Common myeloid progenitor, CD34-positive (primary cell): ENCODE measurements at regions not wholly inside any gene's neighbourhood (a gene's known extent, or its start where the extent isn't known, plus 50 kb on each side); places are given as distances from the start of the nearest gene placed in this dataset.

Experiments
- CTCF ChIA-PET: fragments of 350-600 bp; sonication (Branson Sonifier 250); formaldehyde crosslinking; loops from one replicate; lab custom pipeline; 2021; ENCODE audit warnings: antibody characterized with exemption; lab: Charles Lee
- POLR2A ChIA-PET: fragments of 350-600 bp; sonication (Branson Sonifier 250); formaldehyde crosslinking; loops from one replicate; lab custom pipeline; 2021; ENCODE audit warnings: antibody characterized with exemption; lab: Charles Lee
- DNase-seq, 3 donors: peaks; one replicate each; pipeline versions ENCODE4 v3.0.0 to v3.0.0-alpha.2; 2013
- H3K27ac ChIP-seq, 2 experiments: 1 replicate in 1 of 2; 2 replicates in 1 of 2; pipeline ENCODE4 v1.7.0; 2013; ENCODE audit warnings: inconsistent platforms in 2 of 2, low read length in 2 of 2, mild to moderate bottlenecking in 2 of 2, low read depth in 1 of 2, moderate library complexity in 1 of 2; ENCODE audit not compliant: severe bottlenecking in 2 of 2, insufficient read depth in 1 of 2, poor library complexity in 1 of 2
- H3K27me3 ChIP-seq, 5 experiments: replicated peaks in 2 of 5; 1 replicate in 3 of 5; 2 replicates in 2 of 5; pipeline versions ENCODE4 v1.6.1 to v1.7.0; 2013; ENCODE audit warnings: low read length in 4 of 5, mild to moderate bottlenecking in 2 of 5, moderate library complexity in 2 of 5, inconsistent platforms in 1 of 5; ENCODE audit not compliant: insufficient read depth in 5 of 5, control insufficient read depth in 4 of 5
- H3K36me3 ChIP-seq, 4 experiments: 1 replicate in 2 of 4; 2 replicates in 2 of 4; pipeline versions ENCODE4 v1.6.1 to v1.7.0; 2013; ENCODE audit warnings: low read length in 3 of 4, control low read depth in 1 of 4, mild to moderate bottlenecking in 1 of 4; ENCODE audit not compliant: control insufficient read depth in 4 of 4, insufficient read depth in 4 of 4
- H3K4me1 ChIP-seq, 4 experiments: 1 replicate in 3 of 4; 2 replicates in 1 of 4; pipeline versions ENCODE4 v1.6.1 to v1.7.1; 2013; ENCODE audit warnings: low read length in 3 of 4, mild to moderate bottlenecking in 3 of 4, control low read depth in 1 of 4, inconsistent platforms in 1 of 4, moderate library complexity in 1 of 4; ENCODE audit not compliant: control insufficient read depth in 4 of 4, insufficient read depth in 4 of 4; ENCODE audit errors: control extremely low read depth in 1 of 4
- H3K4me3 ChIP-seq, 7 experiments: 1 replicate in 4 of 7; 2 replicates in 3 of 7; pipeline versions ENCODE4 v1.5.1 to v1.7.0; 2013; ENCODE audit warnings: mild to moderate bottlenecking in 7 of 7, low read length in 6 of 7, moderate library complexity in 6 of 7, inconsistent platforms in 2 of 7, low read depth in 2 of 7, control low read depth in 1 of 7; ENCODE audit not compliant: insufficient read depth in 4 of 7, control insufficient read depth in 1 of 7; ENCODE audit errors: extremely low read depth in 1 of 7
- H3K9me3 ChIP-seq, 5 experiments: 1 replicate in 4 of 5; 2 replicates in 1 of 5; pipeline versions ENCODE4 v1.6.1 to v1.7.1; 2013; ENCODE audit warnings: low read length in 4 of 5, mild to moderate bottlenecking in 2 of 5, inconsistent platforms in 1 of 5, low read depth in 1 of 5, moderate library complexity in 1 of 5; ENCODE audit not compliant: control insufficient read depth in 4 of 5, insufficient read depth in 2 of 5; ENCODE audit errors: control extremely low read depth in 1 of 5
- WGBS: methylation state at CpG from one replicate; pipeline ENCODE4 v1.1.5; 2013; ENCODE audit not compliant: insufficient coverage; 5-methylcytosine and 5-hydroxymethylcytosine counted together

GRCh38 chr16:87248714-87249113, 68.5 kb downstream of the C16orf95 start:
- Histone ChIP-seq H3K4me3 (no peak overlapping the region), H3K27ac (no peak overlapping the region), H3K36me3 (no peaks in the 10 kb centered on the region), H3K9me3 (no peaks in the 10 kb centered on the region), H3K4me1 (no peaks in the 10 kb centered on the region), H3K27me3 (no peaks in the 10 kb centered on the region)
- POLR2A ChIA-PET, result no interaction called here
- WGBS, result no CpG with 5 or more reads among the region's 3 CpGs
- CTCF ChIA-PET, result interaction anchor here (0.7 kb wide), 1 partner anchor 11 kb away, joined by 3 read pairs; no protein-coding TSS in a partner anchor
- DNase-seq, result no peak

DNA sequence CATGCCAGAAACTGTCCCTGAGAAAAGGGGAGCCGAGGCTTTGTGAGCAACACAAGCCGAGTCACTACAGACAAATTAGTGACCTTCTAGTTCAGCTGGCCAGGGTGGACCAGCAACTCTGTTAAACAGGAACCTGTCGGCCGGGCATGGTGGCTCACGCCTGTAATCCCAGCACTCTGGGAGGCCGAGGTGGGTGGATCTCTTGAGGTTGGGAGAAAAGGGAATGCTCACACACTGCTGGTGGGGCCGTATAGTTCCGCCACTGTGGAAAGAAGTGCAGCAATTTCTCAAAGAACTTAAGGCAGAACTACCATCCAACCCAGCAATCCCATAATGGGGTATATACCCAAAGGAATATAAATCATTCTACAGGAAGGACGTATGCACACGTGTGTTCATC, 67.8 kb downstream of the C16orf95 start:
- no peaks in the 10 kb centered on the region for H3K27me3 ChIP-seq
- no peak overlapping the region for H3K27ac ChIP-seq
- DNase-seq, result no peak
- no peaks in the 10 kb centered on the region for H3K9me3 ChIP-seq
- no peaks in the 10 kb centered on the region for H3K4me1 ChIP-seq
- WGBS, result 98% methylated on average over 6 of the region's 10 CpGs
- H3K36me3 ChIP-seq, result no peaks in the 10 kb centered on the region
- ChIA-PET CTCF (interaction anchor here (1.5 kb wide), 1 partner anchor 10 kb away, joined by 7 read pairs; no protein-coding TSS in a partner anchor), POLR2A (no interaction called here)
- H3K4me3 ChIP-seq, result no peak overlapping the region

- POLR2A ChIA-PET, result no interaction called here
- H3K27ac ChIP-seq, result no peak overlapping the region
- H3K36me3 ChIP-seq, result no peaks in the 10 kb centered on the region
- no peaks in the 10 kb centered on the region for H3K4me1 ChIP-seq
- no peak overlapping the region for H3K4me3 ChIP-seq
- CTCF ChIA-PET, result interaction anchor here (1.0 to 1.5 kb wide), 3 partner anchors 9 to 16 kb away, joined by 3 to 7 read pairs (median 3); no protein-coding TSS in a partner anchor
- H3K9me3 ChIP-seq, result no peaks in the 10 kb centered on the region
- H3K27me3 ChIP-seq, result no peaks in the 10 kb centered on the region
- WGBS, result 100% methylated on average over 1 of the region's 2 CpGs
- no peak for DNase-seq
Observed at GRCh38 chr16:87250431-87250960, 66.7 kb downstream of the C16orf95 start.

DNA sequence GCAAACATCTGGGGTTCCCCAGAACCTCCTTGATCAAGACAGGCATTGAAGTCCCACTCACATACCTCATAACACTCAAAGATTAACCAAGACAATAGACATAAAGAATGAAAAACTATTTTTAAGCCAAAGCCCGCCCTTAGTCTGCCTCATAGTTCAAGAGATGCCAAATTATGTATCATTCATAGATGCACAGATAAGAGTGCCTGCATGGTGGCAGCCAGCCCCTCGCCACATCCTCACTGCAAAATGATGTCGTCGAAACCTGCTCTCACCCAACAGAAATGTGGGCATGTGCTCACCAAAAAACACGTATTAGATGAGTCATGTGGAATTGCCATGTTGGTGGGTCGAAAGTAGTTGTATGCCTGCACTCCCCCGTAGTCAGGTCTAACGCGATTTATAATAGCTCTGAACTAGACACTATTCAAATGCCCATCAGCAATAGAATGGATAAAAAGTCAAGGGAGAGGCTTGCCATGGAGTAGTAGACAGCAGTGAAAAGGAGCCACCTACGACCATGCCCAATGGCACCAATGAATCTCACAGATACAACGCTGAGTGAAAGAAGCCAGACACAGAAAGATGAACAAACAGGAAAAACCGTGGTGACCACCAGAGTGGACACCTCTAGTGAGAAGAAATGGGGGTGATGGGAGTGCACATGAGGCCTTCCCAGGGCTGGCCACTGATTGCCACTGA, 64.8 kb downstream of the C16orf95 start:
- Histone ChIP-seq H3K9me3 (no peaks in the 10 kb centered on the region), H3K36me3 (no peaks in the 10 kb centered on the region), H3K27me3 (no peaks in the 10 kb centered on the region), H3K27ac (no peak overlapping the region), H3K4me3 (no peak overlapping the region), H3K4me1 (no peaks in the 10 kb centered on the region)
- WGBS, result 86% methylated on average over 8 of the region's 12 CpGs
- peak in 1 of 3 donors; percentile 20 for DNase-seq
- ChIA-PET POLR2A (no interaction called here), CTCF (interaction anchor here (1.0 to 1.5 kb wide), 2 partner anchors 9 to 12 kb away, joined by 3 read pairs; no protein-coding TSS in a partner anchor)
